Activated T-cell treated with anti-CD3 and anti-CD28 coated beads, Interleukin-2, amount 50 U/mL, for 1 hour (primary cell): ENCODE measurements at regions not wholly inside any gene's neighbourhood (a gene's known extent, or its start where the extent isn't known, plus 50 kb on each side); places are given as distances from the start of the nearest gene placed in this dataset.
"Not testable (repeated sequence)": the region's sequence is repeated elsewhere in the genome, so short reads cannot be mapped to it uniquely, and the experiment has no call there.

ENCODE experiments used
- DNase-seq: peaks from one replicate; pipeline ENCODE4 v3.0.0-alpha.2; 2020

GRCh38 chr1:22320587-22321344 lies 130.9 kb upstream of the ZBTB40 start:
- no peak for DNase-seq

DNA sequence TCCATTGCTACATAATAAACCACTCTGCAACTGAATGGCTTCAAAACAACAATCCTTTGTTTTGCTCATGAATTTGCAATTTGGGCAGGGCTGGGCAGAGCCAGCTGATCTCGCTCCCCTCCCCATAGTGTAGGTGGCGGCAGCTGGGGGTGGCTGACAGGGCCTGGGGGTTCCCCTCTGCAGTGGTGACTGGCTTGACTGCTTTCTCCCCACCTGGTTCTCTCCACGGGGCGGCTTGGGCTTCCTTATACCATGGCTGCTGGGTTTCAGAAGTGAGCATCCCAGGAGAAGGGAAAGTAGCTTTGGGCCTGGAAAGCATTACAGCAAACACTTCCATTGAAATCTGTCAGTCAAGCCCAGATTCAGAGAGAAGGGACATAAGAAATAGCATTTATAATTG lies 129.7 kb upstream of the ZBTB40 start:
- DNase-seq, result no peak

- no peak for DNase-seq
Observed at GRCh38 chr1:22323141-22323845, 128.4 kb upstream of the ZBTB40 start.

DNA sequence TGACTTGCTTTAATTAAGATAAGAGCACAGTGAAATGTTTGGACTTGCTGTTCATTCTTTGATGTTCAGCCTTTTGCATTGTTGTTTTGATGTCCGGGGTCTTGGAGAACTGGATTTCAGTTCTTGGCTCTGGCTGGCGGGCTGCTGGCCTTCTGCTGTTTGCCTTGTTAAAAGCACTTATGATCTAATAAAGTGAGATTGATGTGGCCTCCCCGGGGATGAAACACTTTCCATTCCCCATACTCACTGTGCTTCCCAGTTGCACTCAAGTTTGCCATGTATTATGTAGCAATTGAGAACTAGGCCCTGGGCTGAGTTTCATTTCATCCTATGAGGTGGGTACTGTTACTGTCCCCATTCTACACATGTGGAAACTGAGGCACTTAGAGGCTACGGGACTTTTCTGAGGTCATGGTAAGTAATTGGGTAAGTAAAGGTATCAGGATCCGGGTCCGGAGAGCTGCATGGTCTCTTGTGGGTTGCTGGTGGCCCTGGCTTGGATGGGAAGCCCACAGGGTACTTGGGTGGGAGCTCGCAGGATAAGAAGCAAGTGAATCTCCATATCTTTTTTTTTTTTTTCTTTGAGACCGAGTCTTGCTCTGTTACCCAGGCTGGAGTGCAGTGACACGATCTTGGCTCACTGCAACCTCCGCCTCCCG lies 127.7 kb upstream of the ZBTB40 start:
- DNase-seq, result no peak

GRCh38 chr1:22325531-22326371 lies 125.9 kb upstream of the ZBTB40 start:
- DNase-seq, result no peak

DNA sequence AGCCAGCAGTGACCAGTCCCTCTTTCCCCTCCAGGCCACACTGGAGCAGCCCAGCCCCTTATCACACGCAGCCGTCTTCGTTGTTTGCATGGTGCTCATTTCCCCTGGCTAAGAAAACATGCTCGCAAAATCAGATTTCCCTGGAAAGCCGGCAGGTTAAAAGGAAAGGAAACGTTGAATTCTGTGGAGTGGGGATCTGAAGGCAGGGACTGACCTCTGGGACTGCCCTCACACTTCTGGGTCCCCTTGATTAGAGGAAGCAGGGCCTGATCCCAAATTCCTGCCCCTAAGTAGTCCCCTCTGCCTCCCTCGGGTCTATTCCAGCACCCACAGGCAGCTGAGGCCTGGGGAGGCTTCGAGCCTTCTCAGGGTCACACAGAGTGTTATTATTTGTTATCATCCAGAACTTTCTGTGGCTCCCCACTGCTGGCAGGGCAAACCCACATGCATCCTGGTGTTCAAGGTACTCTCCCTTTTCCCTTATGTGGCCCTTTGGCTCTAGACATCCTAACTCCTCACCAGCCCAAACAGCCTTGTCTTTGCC lies 125.2 kb upstream of the ZBTB40 start:
- DNase-seq, result no peak

GRCh38 chr1:22326931-22327330 lies 124.7 kb upstream of the ZBTB40 start:
- DNase-seq, result no peak

DNA sequence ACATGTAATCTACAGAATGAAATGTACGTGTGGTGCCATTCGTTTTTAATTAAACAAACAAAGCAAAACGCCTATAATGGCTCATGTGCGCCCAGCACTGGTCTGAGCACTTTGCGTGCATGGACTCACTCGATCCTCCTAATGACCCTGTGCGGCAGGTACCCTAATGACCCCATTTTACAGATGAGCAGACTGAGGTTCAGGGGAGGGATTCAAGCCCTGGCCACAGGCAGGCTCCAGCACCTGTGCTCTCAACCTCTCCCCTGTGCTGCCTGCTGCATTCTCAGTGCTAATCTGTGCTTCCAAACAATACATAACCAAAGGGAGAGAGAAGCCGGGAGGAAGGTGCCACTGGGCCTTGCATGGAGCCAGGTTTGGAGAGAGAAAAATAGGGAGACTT lies 124.2 kb upstream of the ZBTB40 start:
- DNase-seq, result no peak

GRCh38 chr1:22328331-22329147 lies 123.1 kb upstream of the ZBTB40 start:
- DNase-seq, result no peak

DNA sequence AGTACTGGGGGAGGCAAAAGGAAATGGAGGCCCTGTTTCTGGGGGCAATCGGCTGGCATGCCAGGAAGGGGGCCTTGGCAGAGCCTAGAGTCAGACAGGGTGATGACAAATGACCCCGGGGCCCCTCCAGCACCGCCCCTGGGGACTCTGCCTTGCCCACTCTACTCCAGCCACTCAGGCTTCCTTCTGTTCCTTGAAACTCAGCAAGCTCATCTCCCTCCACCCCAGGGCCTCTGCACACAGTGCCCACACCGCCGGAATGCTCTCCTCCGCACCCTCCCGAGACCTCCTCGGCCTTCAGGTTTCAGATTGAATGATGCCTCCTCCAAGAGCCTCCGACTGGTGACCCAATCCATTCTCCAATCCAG lies 122.5 kb upstream of the ZBTB40 start:
- no peak for DNase-seq

DNA sequence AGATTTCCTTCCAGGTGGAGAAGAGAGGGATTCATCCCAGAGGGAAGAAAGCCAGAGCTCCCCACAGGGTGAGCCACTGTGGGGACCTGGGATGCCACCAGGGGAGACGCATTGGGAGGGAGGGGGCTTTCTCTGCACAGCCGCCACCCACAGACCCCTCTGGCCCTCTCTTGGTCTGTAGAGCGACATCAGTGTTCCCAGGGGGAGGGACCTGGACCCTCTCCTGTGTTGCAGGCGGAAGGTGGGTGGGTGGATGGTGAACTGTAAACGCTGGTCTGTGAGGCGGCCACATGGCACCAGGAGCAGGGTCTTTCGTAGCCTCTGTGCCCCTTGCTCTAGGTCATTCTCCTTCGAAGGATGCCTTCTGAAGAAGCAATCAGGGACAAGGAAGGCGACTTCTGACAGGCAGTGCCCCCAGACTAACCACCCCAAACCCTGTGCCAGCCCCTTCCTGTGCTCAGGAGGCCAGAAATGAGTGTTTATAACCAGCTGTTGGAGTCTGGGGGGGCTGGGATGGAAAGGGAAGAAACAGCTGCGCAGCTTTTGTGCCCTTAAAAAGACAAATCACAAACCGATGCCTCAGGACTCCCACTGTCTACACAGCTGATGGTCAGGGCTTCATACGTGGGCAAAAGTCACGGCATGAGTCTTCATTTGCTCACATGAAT lies 121.4 kb upstream of the ZBTB40 start:
- DNase-seq, result no peak

DNA sequence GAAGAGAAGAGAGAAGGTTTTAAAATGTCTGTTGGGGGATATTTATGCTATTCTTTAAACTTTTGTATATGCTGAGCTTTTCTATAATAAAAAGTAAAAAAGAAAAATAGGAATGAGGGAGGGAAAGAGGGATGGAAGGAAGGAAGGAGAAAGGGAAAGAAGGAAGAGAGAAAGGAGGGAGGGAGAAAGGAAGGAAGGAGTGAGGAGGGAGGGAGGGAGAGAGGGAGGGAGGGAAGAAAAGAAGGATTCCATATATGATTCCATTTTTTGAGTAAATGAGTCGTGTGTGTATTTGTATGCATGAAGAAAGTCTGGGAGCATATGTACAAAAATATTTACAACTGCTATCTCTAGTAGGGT lies 120.9 kb upstream of the ZBTB40 start:
- DNase-seq, result no peak

- no peak for DNase-seq
Observed at GRCh38 chr1:22331618-22332423, 119.8 kb upstream of the ZBTB40 start.

- no peak for DNase-seq
Observed at GRCh38 chr1:22332424-22332717, 119.3 kb upstream of the ZBTB40 start.

DNA sequence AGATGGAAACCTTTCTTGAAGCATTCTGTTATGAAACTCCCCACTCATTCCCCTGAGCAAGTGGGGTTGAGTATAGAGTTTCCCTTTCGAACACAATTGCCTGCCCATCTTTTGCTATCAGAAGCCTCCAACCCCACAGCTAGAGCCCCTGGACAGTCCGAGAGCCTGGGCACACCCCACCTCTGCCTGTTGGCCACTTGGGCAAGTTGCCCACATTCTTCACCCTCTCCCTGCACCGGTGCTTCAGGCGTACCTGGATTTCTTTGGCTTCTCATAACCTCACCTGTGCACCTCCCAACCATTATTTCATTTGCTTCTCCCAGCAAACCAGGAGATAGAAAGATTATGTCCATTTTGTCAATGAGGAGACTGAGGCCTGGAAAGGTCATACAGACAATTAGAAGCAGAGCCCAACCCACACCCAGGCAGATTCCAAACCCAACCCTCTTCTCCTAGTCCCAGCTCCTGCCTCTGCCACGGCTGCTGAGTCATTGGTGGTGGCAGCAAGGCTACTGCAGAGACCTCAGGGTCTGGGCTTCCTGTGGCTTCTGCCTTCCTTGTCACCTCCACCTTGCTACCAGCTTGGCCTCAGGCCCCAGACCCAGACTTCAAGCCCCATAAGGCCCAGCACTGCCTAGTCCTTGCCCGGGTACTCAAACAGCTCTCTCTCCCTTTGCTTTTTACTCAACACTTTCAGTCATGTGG lies 118.7 kb upstream of the ZBTB40 start:
- DNase-seq, result no peak

DNA sequence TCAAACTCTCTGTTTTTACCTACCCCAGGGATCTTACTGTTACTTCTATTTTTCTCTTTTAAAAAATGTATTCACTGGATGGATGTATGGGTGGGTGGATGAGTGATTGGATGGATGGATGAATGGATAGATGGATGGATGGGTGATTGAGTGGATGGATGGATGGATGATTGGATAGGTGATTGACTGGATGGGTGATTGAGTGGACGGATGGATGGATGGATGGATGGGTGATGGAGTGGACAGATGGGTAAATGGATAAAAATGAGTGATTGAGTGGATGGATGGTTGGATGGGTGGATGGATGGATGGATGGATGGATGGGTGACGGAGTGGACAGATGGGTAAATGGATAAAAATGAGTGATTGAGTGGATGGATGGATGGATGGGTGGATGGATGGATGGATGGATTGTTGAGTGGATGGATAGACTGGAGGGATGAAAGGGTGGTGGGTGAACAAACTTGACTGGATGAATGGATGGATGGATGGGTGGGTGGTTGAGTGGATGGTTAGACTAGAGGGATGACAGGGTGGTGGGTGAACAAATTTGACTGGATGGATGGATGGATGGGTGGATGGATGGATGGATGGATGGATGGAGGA lies 118.0 kb upstream of the ZBTB40 start:
- DNase-seq, result no peak

DNA sequence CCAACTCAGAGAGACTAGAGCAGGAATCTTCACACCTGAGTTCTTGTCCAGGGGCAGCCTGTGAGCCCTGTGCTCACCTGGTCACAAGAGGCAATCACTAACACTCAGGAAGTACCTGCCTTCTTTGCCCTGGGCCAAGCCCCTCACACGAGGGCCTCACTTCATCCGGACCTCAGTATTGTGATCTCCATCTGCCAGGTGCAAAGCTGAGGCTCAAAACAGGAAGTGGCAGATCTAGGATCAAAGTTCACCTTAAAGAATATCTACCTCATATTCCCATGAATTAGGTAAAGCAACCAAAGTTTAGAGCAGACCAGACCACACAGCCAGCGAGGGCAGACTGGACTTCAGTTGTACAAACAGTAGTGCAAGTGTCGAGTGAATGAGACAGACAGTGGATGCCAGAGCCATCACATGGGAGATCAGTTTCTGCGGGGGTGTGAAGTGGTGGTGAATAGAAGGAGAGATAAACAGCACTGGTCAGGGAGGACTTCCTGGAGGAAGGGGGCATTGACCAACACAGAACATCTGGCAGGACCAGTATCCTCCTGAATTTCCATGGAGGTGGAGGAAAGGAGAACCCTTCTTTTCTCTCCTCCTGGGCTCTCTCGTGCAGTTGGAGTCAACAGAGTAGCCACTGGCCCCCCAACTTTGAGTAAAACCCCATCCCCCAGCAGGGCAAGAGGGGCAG lies 116.6 kb upstream of the ZBTB40 start:
- DNase-seq, result no peak

GRCh38 chr1:22336274-22336673 lies 115.4 kb upstream of the ZBTB40 start:
- not testable (repeated sequence) for DNase-seq
